NK-92 treated with Interleukin-12 subunit alpha and Interleukin-12 subunit beta, amount 100 ng/mL, for 24 hours (cell line): ENCODE measurements at regions not wholly inside any gene's neighbourhood (a gene's known extent, or its start where the extent isn't known, plus 50 kb on each side); places are given as distances from the start of the nearest gene placed in this dataset.

ENCODE experiments used
- DNase-seq: peaks from one replicate; lab custom pipeline; 2025; lab: John Stamatoyannopoulos, UW

- no peak for DNase-seq
Observed at GRCh38 chr11:95306801-95307200, 75.8 kb upstream of the SESN3 start.

DNA sequence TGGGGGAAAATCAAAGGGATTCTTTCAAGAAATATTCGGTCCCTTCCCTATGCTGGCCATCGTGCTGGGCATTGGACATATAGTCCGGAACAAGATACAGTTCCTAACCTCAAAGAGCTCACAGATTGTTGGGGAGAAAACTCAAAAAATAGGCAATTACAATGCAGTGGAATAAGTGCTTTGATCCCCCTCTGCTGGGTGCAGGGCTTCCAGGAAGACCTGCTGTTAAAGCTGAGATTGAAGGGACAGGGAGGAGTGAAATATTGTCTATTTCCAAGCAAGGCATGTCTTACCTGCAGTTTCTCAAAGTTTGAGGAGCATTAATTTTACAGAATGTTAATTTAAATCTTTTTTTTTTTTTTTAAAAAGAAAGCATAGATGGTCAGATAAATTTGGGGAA lies 75.1 kb upstream of the SESN3 start:
- DNase-seq: no peak

GRCh38 chr11:95305705-95306104 lies 74.7 kb upstream of the SESN3 start:
- DNase-seq: no peak

DNA sequence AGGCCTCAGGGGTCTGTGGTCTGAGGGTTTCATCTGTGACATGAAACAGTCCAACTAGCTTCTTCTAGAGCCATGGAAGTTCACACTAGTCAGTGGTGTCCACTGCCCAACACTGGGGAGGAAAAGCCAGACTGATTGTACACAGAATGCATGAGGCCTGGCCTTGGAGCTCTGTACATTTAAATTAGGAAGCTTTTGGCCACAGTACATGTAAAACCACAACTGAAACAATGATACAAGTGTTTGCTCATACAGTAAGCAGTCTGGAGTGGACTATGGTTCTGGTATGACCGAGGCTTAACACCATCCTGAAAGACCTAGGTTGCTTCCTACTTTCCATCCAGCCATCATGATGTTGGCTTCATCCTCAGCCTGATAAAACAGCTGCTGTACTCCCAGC lies 73.8 kb upstream of the SESN3 start:
- DNase-seq: no peak

DNA sequence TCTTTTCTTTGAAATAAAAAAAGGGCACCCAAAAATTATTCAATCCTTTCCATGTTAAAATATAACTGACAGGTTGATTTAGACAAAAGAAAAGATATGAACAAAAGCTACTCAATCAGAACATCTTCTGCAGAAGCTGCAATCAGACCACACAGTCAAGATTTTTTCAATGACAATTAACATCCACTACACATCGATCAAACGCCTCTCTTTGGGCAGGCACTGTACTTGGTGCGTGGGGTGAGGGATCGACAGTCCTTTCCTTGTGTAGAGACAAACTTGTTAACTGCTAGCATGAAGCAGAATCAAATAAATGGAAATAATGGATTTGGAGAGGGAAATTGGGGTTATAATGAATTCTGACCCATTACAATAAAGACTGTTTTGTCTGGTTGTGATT lies 71.2 kb upstream of the SESN3 start:
- DNase-seq: no peak

- no peak for DNase-seq
Observed at GRCh38 chr11:95301474-95301873, 70.5 kb upstream of the SESN3 start.

DNA sequence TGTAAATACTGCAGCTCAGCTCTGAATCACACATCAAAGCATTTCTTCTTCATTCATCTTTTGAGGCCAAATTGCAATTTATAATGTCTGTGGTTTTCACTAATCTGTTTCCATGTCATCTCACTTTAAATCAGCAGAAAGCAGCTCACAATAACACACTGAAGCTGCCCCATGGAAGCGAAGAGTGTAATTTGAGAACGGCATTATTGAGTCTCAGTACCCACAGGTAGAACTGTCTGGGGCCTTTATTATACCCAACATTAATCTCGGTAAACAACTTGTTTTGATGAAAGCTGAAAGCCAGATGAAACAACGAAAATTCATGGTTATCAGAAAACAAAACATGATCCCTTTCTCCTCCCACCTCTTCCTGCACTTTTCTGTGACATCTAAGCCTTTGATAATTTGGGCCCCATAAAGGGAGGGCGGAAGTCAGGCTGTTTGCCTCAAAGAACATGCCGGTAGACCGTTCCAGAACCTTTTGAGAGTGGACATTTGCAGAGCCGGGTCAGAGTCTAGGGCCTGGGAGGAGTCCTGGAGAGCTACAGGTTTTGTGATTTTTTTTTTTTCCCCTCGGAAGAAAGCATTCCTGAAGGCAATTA lies 68.2 kb upstream of the SESN3 start:
- DNase-seq: no peak

DNA sequence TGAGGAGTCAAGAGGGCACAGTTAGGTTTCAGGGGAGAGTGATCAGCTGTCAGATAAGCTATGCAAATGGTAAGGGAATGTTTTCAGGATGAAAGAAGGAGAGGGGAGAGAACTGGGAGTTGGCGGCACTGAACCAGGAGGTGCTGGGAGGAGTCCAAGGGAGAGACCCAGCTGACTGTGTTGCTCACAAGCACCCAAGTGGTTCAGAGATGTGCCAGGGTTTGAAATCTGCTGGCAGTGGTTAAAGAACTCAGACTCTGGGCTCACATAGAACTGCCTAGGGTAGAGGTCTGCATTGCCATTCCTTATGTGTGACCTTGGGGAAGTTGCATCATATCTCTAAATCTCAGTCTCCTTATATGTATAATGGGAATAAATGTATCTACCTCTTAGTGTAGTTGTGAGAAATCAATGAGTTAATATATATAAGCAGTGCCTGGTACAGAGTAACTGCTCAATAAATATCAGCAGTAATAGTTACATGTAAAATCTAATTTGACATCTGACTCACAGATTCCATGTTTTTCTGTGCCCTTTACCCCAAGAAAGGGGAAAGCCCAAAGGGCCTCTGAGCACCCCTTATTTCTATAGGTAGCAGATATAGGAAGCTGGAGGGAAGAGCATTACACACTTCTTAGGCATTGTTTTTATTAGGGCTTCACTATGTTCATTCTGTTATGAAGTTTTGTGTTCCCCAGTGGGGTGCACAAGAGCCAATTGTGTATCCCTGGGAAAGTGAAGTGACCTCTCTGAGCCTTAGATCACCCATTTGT lies 66.9 kb upstream of the SESN3 start:
- DNase-seq: no peak

GRCh38 chr11:95296621-95297025 lies 65.6 kb upstream of the SESN3 start:
- no peak for DNase-seq

DNA sequence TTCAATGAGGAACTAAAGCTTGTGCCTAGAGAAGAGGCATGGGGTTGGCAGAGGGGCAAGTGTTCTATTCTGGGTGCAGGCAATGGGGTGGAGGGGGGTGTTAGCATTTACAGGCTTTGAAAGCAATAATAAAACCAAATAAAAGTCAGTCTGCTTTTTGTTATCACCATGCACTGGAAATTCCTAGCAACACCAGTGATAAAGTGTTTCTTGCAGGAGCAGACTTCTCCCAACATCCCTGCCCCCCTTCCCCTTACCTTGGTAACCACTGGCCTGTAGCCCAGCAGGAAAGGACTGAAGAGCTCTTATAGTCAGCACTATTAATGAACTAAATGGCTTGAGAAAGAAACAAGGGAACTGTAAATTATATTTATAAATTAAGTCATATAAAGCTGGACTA lies 65.2 kb upstream of the SESN3 start:
- DNase-seq: no peak

DNA sequence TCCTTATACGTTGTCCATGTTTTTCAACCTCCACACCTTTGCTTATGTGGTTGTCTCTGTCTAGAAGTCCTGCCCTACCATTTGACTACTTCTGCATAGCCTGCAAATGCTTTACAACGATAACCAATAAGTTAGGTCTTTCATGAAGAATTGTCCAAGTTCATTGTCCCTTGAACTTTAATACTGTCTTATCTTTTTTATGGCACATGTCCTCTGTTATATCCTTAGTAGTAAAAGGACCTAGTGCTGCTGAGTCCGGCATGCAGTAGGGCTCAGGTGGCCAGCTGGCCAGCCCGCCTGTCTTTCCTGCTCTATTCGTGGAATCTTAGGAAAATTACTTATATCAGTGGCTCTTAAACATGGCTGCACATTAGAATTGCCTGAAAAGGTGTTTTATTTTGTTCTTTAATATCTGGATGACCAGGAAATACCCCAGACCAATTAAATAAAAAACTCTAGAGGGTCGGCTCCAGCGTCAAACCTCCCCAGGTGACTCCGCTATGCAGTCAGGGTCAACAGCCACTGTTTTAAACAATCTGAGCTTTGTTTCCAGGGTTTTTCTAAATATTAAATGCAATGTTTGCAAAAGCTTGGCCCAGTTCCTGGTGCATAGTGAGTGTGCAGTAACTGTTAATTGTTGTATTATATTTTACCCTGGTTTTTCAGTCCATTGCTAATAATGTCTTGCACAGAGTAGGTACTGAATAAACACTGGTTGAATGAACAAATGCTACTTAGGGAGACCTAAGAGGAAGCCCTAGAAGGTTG lies 64.6 kb upstream of the SESN3 start:
- DNase-seq: no peak

- DNase-seq: no peak
Observed at GRCh38 chr11:95294701-95295100, 63.7 kb upstream of the SESN3 start.

DNA sequence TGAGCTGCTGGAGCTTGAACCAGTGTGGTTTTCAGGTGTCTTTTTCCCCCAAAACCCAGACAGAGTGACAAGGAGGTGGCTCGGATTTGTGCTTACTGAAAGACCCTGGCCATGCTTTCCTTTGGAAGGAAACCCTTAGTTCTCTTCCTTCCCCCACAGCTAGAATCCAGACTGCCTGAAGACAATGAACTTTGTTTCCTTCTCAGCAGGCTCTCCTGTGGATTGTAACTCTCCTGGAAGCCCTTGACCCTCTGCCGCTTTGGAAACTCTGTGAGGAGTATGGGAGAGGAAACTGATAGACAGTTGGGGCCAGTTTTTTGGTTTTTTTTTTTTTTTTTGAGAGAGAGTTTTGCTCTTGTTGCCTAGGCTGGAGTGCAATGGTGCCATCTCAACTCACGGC lies 62.1 kb upstream of the SESN3 start:
- DNase-seq: no peak

- DNase-seq: no peak
Observed at GRCh38 chr11:95291946-95292345, 60.9 kb upstream of the SESN3 start.

DNA sequence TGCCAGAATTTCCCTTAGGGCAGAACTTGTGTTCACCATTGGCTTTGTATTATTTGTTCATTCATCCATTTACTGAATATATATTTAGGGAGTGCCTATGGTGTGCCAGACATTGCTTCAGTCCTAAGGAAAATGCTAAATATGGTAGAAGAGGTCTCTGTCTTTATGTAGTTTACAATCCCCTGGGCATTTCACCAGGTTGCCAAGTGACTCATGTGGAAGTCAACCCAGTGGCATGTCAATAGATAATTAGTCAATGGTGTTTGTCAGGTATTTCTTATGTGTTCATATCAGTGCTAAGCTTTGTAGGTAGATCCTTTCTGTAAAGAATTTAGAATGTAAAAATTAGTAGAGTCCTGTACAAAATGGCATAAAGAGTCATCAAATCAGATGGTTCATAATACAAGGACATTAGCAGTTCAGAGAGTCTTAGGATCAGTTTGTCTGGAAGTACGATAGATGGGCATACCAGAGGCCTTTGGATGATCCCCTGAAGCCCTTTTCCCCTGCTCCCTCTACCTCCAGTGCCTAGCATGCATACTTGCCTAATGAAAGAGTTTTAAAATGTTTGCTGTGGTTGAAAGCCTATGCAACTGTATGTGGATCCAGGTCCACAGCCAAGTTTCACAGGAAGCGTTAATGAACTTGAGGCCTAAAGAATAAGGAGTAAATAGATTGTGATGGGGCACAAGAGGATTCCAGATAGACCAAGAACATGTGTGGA lies 58.5 kb upstream of the SESN3 start:
- DNase-seq: no peak

- no peak for DNase-seq
Observed at GRCh38 chr11:95284057-95285052, 53.4 kb upstream of the SESN3 start.

GRCh38 chr11:95283650-95284049 lies 52.6 kb upstream of the SESN3 start:
- DNase-seq: no peak

DNA sequence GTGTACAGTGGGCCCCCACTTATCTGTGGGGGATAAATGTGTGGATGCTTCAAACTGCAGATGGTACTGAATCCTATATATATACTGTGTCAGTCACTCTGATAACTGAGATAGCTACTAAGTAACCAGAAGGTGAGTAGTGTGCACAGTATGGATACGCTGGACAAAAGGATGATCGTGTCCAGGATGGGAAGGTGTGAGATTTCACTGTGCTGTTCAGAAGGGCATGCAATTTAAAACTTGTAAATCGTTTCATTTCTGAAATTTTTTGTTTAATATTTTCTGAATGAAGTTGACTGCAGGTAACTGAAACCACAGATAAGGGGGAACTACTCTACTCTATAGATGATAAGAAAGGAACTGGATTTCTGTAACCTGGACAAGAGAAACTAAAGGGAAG lies 52.1 kb upstream of the SESN3 start:
- DNase-seq: no peak

GRCh38 chr11:95282291-95282751 lies 51.3 kb upstream of the SESN3 start:
- no peak for DNase-seq
